SK-N-SH treated with all-trans-retinoic acid at 6 μM for 48 hours (cell line): ENCODE measurements at regions not wholly inside any gene's neighbourhood (a gene's known extent, or its start where the extent isn't known, plus 50 kb on each side); places are given as distances from the start of the nearest gene placed in this dataset.

Experiments used
- ATAC-seq: fragments of 200-7000 bp; cut with Tn5 transposase; 3 replicates; pipeline ENCODE4 v1.9.1; 2020; ENCODE audit warnings: mild to moderate bottlenecking, moderate library complexity
- ARNTL ChIP-seq: fragments of 450-650 bp; formaldehyde crosslinking; IDR thresholded peaks from 2 replicates; pipeline ENCODE4 v1.5.0; 2020; ENCODE audit warnings: low read depth, mild to moderate bottlenecking, moderate library complexity, borderline replicate concordance
- CSDC2 ChIP-seq: fragments of 250-450 bp; sonication (Bioruptor Pico); IDR thresholded peaks from 2 replicates; pipeline ENCODE4 v1.5.0; 2020; ENCODE audit warnings: mild to moderate bottlenecking, moderate library complexity
- ESRRG ChIP-seq: fragments of 250-450 bp; sonication (Bioruptor Pico); IDR thresholded peaks from 2 replicates; pipeline ENCODE4 v1.6.1; 2021; ENCODE audit warnings: mild to moderate bottlenecking
- GLIS3 ChIP-seq: fragments of 250-450 bp; sonication (Bioruptor Pico); IDR thresholded peaks from 2 replicates; pipeline ENCODE4 v1.5.0; 2020; ENCODE audit warnings: mild to moderate bottlenecking, moderate library complexity
- ISL1 ChIP-seq: fragments of 250-450 bp; sonication (Bioruptor Pico); IDR thresholded peaks from 2 replicates; pipeline ENCODE4 v2.1.2; 2022; ENCODE audit warnings: mild to moderate bottlenecking, moderate library complexity
- OSR1 ChIP-seq: fragments of 250-450 bp; sonication (Bioruptor Pico); IDR thresholded peaks from 2 replicates; pipeline ENCODE4 v1.8.0; 2022; ENCODE audit warnings: moderate library complexity, mild to moderate bottlenecking, inconsistent platforms
- PPARA ChIP-seq: fragments of 250-450 bp; sonication (Bioruptor Pico); IDR thresholded peaks from 2 replicates; pipeline ENCODE4 v1.5.0; 2020; ENCODE audit warnings: mild to moderate bottlenecking, borderline replicate concordance
- RARB ChIP-seq: fragments of 250-450 bp; sonication (Bioruptor Pico); IDR thresholded peaks from 2 replicates; pipeline ENCODE4 v1.8.0; 2021; ENCODE audit warnings: mild to moderate bottlenecking, moderate library complexity
- SNAI2 ChIP-seq: fragments of 250-450 bp; sonication (Bioruptor Pico); IDR thresholded peaks from 2 replicates; pipeline ENCODE4 v1.5.0; 2020; ENCODE audit warnings: mild to moderate bottlenecking, moderate library complexity
- TCF4 ChIP-seq: fragments of 250-450 bp; sonication (Bioruptor Pico); IDR thresholded peaks from 2 replicates; pipeline ENCODE4 v1.8.0; 2021; ENCODE audit warnings: mild to moderate bottlenecking, moderate library complexity, borderline replicate concordance
- TOX ChIP-seq: fragments of 250-450 bp; sonication (Bioruptor Pico); IDR thresholded peaks from 2 replicates; pipeline ENCODE4 v1.8.0; 2021; ENCODE audit warnings: mild to moderate bottlenecking, moderate library complexity, borderline replicate concordance
- ZC3H10 ChIP-seq: fragments of 250-450 bp; sonication (Bioruptor Pico); IDR thresholded peaks from 2 replicates; pipeline ENCODE4 v1.5.1; 2021; ENCODE audit warnings: mild to moderate bottlenecking, moderate library complexity
- ZFP3 ChIP-seq: fragments of 250-450 bp; sonication (Bioruptor Pico); IDR thresholded peaks from 2 replicates; pipeline ENCODE4 v1.5.0; 2020; ENCODE audit warnings: mild to moderate bottlenecking, moderate library complexity
- ZFP30 ChIP-seq: fragments of 450-650 bp; formaldehyde crosslinking; IDR thresholded peaks from 2 replicates; pipeline ENCODE4 v1.5.0; 2022; ENCODE audit warnings: mild to moderate bottlenecking, moderate library complexity
- ZNF565 ChIP-seq: fragments of 450-650 bp; formaldehyde crosslinking; conservative IDR thresholded peaks from 2 replicates; pipeline ENCODE4 v1.5.0; 2020; ENCODE audit warnings: low read depth, mild to moderate bottlenecking, moderate library complexity
- ZNF8 ChIP-seq: fragments of 450-650 bp; formaldehyde crosslinking; IDR thresholded peaks from 2 replicates; pipeline ENCODE4 v1.5.0; 2020; ENCODE audit warnings: mild to moderate bottlenecking, moderate library complexity
- TF ChIP-seq, protein P1 (sequence below): fragments of 250-450 bp; sonication (Bioruptor Pico); IDR thresholded peaks from 2 replicates; pipeline ENCODE4 v1.5.0; 2020; ENCODE audit warnings: mild to moderate bottlenecking, moderate library complexity
- TF ChIP-seq, protein P2 (sequence below): fragments of 250-450 bp; sonication (Bioruptor Pico); IDR thresholded peaks from 2 replicates; pipeline ENCODE4 v1.8.0; 2020; ENCODE audit warnings: mild to moderate bottlenecking, moderate library complexity, borderline replicate concordance
- TF ChIP-seq, protein P3 (sequence below): fragments of 250-450 bp; sonication (Bioruptor Pico); IDR thresholded peaks from 2 replicates; pipeline ENCODE4 v1.8.0; 2021; ENCODE audit warnings: low read depth, mild to moderate bottlenecking, moderate library complexity, borderline replicate concordance
- TF ChIP-seq, protein P4 (sequence below): fragments of 250-450 bp; sonication (Bioruptor Pico); IDR thresholded peaks from 2 replicates; pipeline ENCODE4 v1.5.1; 2020; ENCODE audit warnings: low read depth, mild to moderate bottlenecking, moderate library complexity

DNA sequence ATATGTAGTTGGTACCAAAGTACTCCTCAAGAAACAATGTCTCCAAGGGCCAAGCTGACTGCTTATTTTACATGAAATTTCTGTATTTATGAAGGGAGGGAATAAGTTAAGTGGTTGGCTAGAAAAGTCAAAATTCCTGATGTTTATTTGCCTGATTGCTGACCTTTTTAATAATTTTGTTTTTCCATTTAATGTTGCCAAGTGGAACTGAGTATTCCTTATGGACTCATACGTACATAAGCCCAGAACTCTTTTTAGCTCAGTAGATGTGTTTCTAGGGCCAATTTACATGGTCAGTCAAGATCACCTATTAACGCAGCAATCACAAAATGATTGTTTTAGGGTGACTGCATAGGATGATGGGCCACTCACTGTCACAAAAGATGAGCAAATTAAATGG is 78.3 kb upstream of the FZD8 start:
- TF ChIP-seq ZFP30 (CRISPR knock-in tag) (no peak), ZNF565 (no peak), ZC3H10 (no peak), GLIS3 (CRISPR knock-in tag) (no peak), ZNF8 (no peak)
- TF ChIP-seq, protein P1, sequence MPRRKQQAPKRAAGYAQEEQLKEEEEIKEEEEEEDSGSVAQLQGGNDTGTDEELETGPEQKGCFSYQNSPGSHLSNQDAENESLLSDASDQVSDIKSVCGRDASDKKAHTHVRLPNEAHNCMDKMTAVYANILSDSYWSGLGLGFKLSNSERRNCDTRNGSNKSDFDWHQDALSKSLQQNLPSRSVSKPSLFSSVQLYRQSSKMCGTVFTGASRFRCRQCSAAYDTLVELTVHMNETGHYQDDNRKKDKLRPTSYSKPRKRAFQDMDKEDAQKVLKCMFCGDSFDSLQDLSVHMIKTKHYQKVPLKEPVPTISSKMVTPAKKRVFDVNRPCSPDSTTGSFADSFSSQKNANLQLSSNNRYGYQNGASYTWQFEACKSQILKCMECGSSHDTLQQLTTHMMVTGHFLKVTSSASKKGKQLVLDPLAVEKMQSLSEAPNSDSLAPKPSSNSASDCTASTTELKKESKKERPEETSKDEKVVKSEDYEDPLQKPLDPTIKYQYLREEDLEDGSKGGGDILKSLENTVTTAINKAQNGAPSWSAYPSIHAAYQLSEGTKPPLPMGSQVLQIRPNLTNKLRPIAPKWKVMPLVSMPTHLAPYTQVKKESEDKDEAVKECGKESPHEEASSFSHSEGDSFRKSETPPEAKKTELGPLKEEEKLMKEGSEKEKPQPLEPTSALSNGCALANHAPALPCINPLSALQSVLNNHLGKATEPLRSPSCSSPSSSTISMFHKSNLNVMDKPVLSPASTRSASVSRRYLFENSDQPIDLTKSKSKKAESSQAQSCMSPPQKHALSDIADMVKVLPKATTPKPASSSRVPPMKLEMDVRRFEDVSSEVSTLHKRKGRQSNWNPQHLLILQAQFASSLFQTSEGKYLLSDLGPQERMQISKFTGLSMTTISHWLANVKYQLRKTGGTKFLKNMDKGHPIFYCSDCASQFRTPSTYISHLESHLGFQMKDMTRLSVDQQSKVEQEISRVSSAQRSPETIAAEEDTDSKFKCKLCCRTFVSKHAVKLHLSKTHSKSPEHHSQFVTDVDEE (CRISPR knock-in tag) = no peak
- TF ChIP-seq, protein P2, sequence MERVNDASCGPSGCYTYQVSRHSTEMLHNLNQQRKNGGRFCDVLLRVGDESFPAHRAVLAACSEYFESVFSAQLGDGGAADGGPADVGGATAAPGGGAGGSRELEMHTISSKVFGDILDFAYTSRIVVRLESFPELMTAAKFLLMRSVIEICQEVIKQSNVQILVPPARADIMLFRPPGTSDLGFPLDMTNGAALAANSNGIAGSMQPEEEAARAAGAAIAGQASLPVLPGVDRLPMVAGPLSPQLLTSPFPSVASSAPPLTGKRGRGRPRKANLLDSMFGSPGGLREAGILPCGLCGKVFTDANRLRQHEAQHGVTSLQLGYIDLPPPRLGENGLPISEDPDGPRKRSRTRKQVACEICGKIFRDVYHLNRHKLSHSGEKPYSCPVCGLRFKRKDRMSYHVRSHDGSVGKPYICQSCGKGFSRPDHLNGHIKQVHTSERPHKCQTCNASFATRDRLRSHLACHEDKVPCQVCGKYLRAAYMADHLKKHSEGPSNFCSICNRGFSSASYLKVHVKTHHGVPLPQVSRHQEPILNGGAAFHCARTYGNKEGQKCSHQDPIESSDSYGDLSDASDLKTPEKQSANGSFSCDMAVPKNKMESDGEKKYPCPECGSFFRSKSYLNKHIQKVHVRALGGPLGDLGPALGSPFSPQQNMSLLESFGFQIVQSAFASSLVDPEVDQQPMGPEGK = no peak
- no peak for ATAC-seq

- no peak for ATAC-seq
- no peak for TF ChIP-seq ZFP3
- TF ChIP-seq, protein P1 (CRISPR knock-in tag) = no peak
- no peak for TF ChIP-seq RARB
- no peak for TF ChIP-seq ZC3H10
These were observed 74.7 kb upstream of the FZD8 start for GRCh38 chr10:35716776-35717175.

- no peak for ATAC-seq
- TF ChIP-seq ZFP3 = no peak
- no peak for TF ChIP-seq OSR1
- no peak for TF ChIP-seq SNAI2 (CRISPR knock-in tag)
- TF ChIP-seq ZFP30 (CRISPR knock-in tag) = no peak
These were observed 70.4 kb upstream of the FZD8 start for GRCh38 chr10:35712486-35712885.

- TF ChIP-seq TOX (CRISPR knock-in tag) = no peak
- no peak for TF ChIP-seq ZFP3
- TF ChIP-seq TCF4 (CRISPR knock-in tag) = no peak
- TF ChIP-seq RARB = no peak
- TF ChIP-seq, protein P1 (CRISPR knock-in tag) = no peak
- no peak for TF ChIP-seq ZNF565
- TF ChIP-seq SNAI2 (CRISPR knock-in tag) = no peak
- TF ChIP-seq ZFP30 (CRISPR knock-in tag) = no peak
- no peak for TF ChIP-seq PPARA (CRISPR knock-in tag)
- TF ChIP-seq OSR1 = no peak
- TF ChIP-seq ARNTL = no peak
- TF ChIP-seq ISL1 = no peak
- TF ChIP-seq, protein P3, sequence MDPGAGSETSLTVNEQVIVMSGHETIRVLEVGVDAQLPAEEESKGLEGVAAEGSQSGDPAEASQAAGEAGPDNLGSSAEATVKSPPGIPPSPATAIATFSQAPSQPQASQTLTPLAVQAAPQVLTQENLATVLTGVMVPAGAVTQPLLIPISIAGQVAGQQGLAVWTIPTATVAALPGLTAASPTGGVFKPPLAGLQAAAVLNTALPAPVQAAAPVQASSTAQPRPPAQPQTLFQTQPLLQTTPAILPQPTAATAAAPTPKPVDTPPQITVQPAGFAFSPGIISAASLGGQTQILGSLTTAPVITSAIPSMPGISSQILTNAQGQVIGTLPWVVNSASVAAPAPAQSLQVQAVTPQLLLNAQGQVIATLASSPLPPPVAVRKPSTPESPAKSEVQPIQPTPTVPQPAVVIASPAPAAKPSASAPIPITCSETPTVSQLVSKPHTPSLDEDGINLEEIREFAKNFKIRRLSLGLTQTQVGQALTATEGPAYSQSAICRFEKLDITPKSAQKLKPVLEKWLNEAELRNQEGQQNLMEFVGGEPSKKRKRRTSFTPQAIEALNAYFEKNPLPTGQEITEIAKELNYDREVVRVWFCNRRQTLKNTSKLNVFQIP (CRISPR knock-in tag) = no peak
- TF ChIP-seq GLIS3 (CRISPR knock-in tag) = no peak
- no peak for TF ChIP-seq ZNF8
- no peak for TF ChIP-seq ZC3H10
- no peak for TF ChIP-seq ESRRG
- TF ChIP-seq, protein P4, sequence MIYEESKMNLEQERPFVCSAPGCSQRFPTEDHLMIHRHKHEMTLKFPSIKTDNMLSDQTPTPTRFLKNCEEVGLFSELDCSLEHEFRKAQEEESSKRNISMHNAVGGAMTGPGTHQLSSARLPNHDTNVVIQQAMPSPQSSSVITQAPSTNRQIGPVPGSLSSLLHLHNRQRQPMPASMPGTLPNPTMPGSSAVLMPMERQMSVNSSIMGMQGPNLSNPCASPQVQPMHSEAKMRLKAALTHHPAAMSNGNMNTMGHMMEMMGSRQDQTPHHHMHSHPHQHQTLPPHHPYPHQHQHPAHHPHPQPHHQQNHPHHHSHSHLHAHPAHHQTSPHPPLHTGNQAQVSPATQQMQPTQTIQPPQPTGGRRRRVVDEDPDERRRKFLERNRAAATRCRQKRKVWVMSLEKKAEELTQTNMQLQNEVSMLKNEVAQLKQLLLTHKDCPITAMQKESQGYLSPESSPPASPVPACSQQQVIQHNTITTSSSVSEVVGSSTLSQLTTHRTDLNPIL = no peak
- TF ChIP-seq CSDC2 (CRISPR knock-in tag) = no peak
- TF ChIP-seq, all 23 proteins: peak for 0
- ATAC-seq = no peak
These were observed 69.7 kb upstream of the FZD8 start for GRCh38 chr10:35711615-35712411.
